H1 (cell line): ENCODE measurements at regions not wholly inside any gene's neighbourhood (a gene's known extent, or its start where the extent isn't known, plus 50 kb on each side); places are given as distances from the start of the nearest gene placed in this dataset.

Experiments
- CREB1 ChIP-seq: IDR thresholded peaks from 2 replicates; pipeline ENCODE4 v1.6.1; 2012; ENCODE audit warnings: inconsistent platforms
- CTCF ChIP-seq, 3 experiments: IDR thresholded peaks; 1 replicate in 2 of 3; 2 replicates in 1 of 3; pipeline versions ENCODE4 v1.5.1 to v1.6.1; 2011; ENCODE audit warnings: low read length in 3 of 3, mild to moderate bottlenecking in 3 of 3, inconsistent platforms in 2 of 3, low read depth in 1 of 3, moderate library complexity in 1 of 3; ENCODE audit not compliant: insufficient read depth in 1 of 3; ENCODE audit errors: control extremely low read depth in 1 of 3
- KDM1A ChIP-seq: fragments of 200-600, 300-600 bp; sonication (generic); IDR thresholded peaks from 2 replicates; pipeline ENCODE4 v1.7.1; 2016; ENCODE audit warnings: mild to moderate bottlenecking, low read length, borderline replicate concordance
- KDM4A ChIP-seq: IDR thresholded peaks from one replicate; pipeline ENCODE4 v1.7.1; 2012; ENCODE audit warnings: low read depth, mild to moderate bottlenecking, moderate library complexity, low read length, inconsistent platforms; ENCODE audit not compliant: severe bottlenecking
- MAX ChIP-seq: IDR thresholded peaks from 2 replicates; pipeline ENCODE4 v1.6.1; 2012; ENCODE audit warnings: inconsistent platforms
- POLR2A ChIP-seq, 2 experiments: IDR thresholded peaks; 1 replicate in 1 of 2; 2 replicates in 1 of 2; pipeline ENCODE4 v1.6.1; 2011; ENCODE audit warnings: low read depth in 2 of 2, low read length in 2 of 2, mild to moderate bottlenecking in 2 of 2; ENCODE audit errors: control extremely low read depth in 1 of 2
- RBBP5 ChIP-seq: IDR thresholded peaks from 2 replicates; pipeline ENCODE4 v1.7.1; 2012; ENCODE audit warnings: low read depth, mild to moderate bottlenecking, inconsistent platforms, low read length, moderate library complexity, borderline replicate concordance
- SP4 ChIP-seq: IDR thresholded peaks from 2 replicates; pipeline ENCODE4 v1.6.1; 2012; ENCODE audit warnings: low read length, inconsistent platforms

- TF ChIP-seq CREB1 (no peak), CTCF (IDR thresholded peaks at IDR 0.05; ENCODE audit: control extremely low read depth in 1 of 3, insufficient read depth in 1 of 3, low read depth in 1 of 3, low read length in 3 of 3) (peak in 2 of 3 experiments; percentile 11 to 14; a peak in 2 of 4 replicates), MAX (no peak), POLR2A (IDR thresholded peaks at IDR 0.05; ENCODE audit: control extremely low read depth in 1 of 2, low read depth in 2 of 2, low read length in 2 of 2) (no peak), KDM1A (no peak), KDM4A (no peak), SP4 (no peak), RBBP5 (no peak)
Measured at GRCh38 chr11:70517988-70518907, 119.9 kb downstream of the CTTN start.
